LNCaP clone FGC (cell line): ENCODE measurements at regions not wholly inside any gene's neighbourhood (a gene's known extent, or its start where the extent isn't known, plus 50 kb on each side); places are given as distances from the start of the nearest gene placed in this dataset.

Source experiments
- DNase-seq: peaks from one replicate; pipeline ENCODE4 v3.0.0-alpha.2; 2011; ENCODE audit warnings: low read depth
- H3K4me3 ChIP-seq: 2 replicates; pipeline ENCODE4 v1.5.1; 2011; ENCODE audit warnings: mild to moderate bottlenecking, low read depth, low read length, control low read depth
- TF ChIP-seq, protein P1 (sequence below): IDR thresholded peaks from 2 replicates; pipeline ENCODE4 v1.5.1; 2012; ENCODE audit warnings: mild to moderate bottlenecking; ENCODE audit not compliant: control insufficient read depth, insufficient read depth; ENCODE audit errors: extremely low read depth

DNA sequence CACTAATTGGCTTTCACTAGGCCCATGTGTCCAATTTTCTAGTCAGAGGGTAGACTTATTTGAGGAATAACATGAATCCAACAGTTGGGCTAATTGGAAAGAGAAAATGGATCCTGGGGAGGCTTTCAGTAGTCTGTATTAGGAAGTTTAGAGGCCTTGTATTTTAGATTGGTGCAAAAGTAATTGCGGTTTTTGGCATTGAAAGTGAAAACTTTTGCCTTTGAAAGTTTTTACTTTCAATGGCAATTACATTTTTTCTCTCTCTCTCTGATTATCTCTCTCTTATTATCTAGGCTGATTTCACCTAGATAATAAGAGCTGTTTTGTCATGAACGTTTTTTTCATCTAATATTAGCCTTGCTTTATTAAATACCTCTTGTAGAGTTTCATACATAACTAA lies 981.7 kb downstream of the REEP3 start:
- TF ChIP-seq, protein P1, sequence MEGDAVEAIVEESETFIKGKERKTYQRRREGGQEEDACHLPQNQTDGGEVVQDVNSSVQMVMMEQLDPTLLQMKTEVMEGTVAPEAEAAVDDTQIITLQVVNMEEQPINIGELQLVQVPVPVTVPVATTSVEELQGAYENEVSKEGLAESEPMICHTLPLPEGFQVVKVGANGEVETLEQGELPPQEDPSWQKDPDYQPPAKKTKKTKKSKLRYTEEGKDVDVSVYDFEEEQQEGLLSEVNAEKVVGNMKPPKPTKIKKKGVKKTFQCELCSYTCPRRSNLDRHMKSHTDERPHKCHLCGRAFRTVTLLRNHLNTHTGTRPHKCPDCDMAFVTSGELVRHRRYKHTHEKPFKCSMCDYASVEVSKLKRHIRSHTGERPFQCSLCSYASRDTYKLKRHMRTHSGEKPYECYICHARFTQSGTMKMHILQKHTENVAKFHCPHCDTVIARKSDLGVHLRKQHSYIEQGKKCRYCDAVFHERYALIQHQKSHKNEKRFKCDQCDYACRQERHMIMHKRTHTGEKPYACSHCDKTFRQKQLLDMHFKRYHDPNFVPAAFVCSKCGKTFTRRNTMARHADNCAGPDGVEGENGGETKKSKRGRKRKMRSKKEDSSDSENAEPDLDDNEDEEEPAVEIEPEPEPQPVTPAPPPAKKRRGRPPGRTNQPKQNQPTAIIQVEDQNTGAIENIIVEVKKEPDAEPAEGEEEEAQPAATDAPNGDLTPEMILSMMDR = no peak
- no peak overlapping the region for H3K4me3 ChIP-seq
- no peak for DNase-seq

- no peak overlapping the region for H3K4me3 ChIP-seq
- DNase-seq = no peak
- TF ChIP-seq, protein P1 = no peak
Observed at GRCh38 chr10:64503429-64503828, 982.2 kb downstream of the REEP3 start.

DNA sequence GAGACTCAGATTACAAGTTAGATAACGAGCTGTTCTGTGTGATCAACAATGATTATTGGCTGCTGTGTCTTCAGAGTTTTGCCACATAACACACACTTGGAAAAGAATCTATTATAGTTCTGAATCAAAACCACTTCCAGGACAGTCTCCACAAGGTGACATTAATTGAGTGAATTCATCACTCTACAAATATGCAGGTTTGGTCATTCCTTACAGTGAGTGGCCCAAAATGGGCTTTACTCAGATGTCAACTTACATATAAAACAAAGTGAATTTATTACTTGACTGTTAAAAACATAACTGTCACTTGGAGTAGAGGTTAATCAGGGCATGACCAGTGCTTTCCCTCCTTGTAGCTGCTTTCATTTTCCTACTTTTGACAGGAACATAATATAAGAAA lies 984.3 kb downstream of the REEP3 start:
- DNase-seq = no peak
- H3K4me3 ChIP-seq = no peak overlapping the region
- TF ChIP-seq, protein P1 = no peak

- H3K4me3 ChIP-seq = no peak overlapping the region
- DNase-seq = no peak
- TF ChIP-seq, protein P1 = no peak
Observed at GRCh38 chr10:64506963-64507362, 985.8 kb downstream of the REEP3 start.

- DNase-seq = no peak
- no peak overlapping the region for H3K4me3 ChIP-seq
- TF ChIP-seq, protein P1 = no peak
Observed at GRCh38 chr10:64507651-64508028, 986.4 kb downstream of the REEP3 start.

GRCh38 chr10:64508029-64508661 lies 986.9 kb downstream of the REEP3 start:
- TF ChIP-seq, protein P1 = no peak
- DNase-seq = no peak
- H3K4me3 ChIP-seq = no peak overlapping the region

DNA sequence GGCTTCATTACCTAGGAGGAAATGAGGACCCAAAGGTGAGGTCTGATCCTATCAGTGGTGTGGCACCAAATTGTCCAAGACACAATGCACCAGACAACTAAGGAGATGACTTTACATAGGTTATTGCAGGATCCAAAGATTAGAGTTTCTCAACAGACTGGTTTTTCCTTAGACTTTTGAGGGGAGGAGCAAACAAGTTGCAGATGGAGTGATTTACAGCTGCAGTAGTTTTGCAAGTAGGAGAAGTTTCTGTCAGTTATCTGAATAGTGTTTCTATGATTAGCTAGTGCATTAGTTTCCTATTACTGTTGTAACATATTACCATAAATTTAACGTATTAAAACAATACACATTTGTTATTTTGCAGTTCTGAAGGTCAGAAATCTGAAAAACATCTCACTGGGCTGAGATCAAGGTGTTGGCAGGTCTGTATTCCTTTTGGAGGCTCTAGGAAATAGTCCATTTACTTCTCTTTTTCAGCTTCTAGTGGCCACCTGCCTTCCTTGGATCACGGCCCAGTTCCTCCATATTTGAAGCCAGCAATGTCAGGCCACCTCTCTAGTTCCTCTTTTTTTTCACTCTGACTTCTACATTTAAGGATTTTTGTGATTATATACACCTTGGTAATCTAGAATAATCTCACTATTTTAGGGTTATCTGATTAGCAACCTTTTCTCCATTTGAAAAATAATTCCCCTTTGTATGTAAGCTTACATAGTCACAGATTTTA lies 994.9 kb downstream of the REEP3 start:
- DNase-seq = no peak
- TF ChIP-seq, protein P1 = no peak

More for the DNA sequence above, 994.9 kb downstream of the REEP3 start:
- H3K4me3 ChIP-seq = no peak overlapping the region
